Peyer's patch (tissue), 4 donors: ENCODE measurements at regions not wholly inside any gene's neighbourhood (a gene's known extent, or its start where the extent isn't known, plus 50 kb on each side); places are given as distances from the start of the nearest gene placed in this dataset.

ENCODE experiments used
- POLR2A ChIP-seq, 2 donors: fragments of 450-650 bp; IDR thresholded peaks; one replicate each; pipeline ENCODE4 v1.5.1; 2017; ENCODE audit warnings: antibody characterized with exemption in 2 of 2, mild to moderate bottlenecking in 2 of 2, moderate library complexity in 2 of 2
- TF ChIP-seq, protein P1 (sequence below), 6 experiments: fragments of 450-650 bp in 4 of 6; fragments of 200-600 bp in 2 of 6; sonication (generic) in 1 of 6; IDR thresholded peaks; one replicate each; pipeline ENCODE4 v1.5.1; 2017 to 2019; ENCODE audit warnings: antibody characterized with exemption in 6 of 6, mild to moderate bottlenecking in 3 of 6, moderate library complexity in 1 of 6

- no peak for TF ChIP-seq POLR2A (IDR thresholded peaks at IDR 0.05)
- TF ChIP-seq, protein P1, sequence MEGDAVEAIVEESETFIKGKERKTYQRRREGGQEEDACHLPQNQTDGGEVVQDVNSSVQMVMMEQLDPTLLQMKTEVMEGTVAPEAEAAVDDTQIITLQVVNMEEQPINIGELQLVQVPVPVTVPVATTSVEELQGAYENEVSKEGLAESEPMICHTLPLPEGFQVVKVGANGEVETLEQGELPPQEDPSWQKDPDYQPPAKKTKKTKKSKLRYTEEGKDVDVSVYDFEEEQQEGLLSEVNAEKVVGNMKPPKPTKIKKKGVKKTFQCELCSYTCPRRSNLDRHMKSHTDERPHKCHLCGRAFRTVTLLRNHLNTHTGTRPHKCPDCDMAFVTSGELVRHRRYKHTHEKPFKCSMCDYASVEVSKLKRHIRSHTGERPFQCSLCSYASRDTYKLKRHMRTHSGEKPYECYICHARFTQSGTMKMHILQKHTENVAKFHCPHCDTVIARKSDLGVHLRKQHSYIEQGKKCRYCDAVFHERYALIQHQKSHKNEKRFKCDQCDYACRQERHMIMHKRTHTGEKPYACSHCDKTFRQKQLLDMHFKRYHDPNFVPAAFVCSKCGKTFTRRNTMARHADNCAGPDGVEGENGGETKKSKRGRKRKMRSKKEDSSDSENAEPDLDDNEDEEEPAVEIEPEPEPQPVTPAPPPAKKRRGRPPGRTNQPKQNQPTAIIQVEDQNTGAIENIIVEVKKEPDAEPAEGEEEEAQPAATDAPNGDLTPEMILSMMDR (IDR thresholded peaks at IDR 0.05), result no peak
Measured at GRCh38 chr1:106773206-106773605, 283.3 kb upstream of the PRMT6 start.
